ENCODE measurements at regions not wholly inside any gene's neighbourhood (a gene's known extent, or its start where the extent isn't known, plus 50 kb on each side); places are given as distances from the start of the nearest gene placed in this dataset.
"Not testable (repeated sequence)": the region's sequence is repeated elsewhere in the genome, so short reads cannot be mapped to it uniquely, and the experiment has no call there.

DNA sequence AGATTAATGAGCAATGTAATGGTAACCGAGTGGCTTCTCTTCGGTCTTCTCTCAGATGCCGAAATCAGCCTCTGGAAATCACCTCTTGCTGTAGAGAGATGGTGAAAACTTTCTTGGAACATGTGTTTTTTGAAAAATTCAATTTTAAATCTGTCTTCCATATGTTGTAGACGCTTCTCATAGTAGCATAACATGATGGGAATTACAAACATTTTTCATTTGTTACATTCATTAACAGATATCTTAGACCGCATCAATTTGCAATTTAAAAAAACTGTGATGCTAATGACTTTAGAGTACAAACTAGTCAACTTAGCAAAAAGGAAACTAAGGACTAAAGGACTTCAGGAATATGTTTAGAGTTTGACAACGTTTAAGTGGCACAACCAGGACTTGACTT lies 275.2 kb downstream of the ASXL3 start:
- no peak for DNase-seq

- DNase-seq: no peak
Observed at GRCh38 chr18:33851546-33852078, 273.6 kb downstream of the ASXL3 start.

DNA sequence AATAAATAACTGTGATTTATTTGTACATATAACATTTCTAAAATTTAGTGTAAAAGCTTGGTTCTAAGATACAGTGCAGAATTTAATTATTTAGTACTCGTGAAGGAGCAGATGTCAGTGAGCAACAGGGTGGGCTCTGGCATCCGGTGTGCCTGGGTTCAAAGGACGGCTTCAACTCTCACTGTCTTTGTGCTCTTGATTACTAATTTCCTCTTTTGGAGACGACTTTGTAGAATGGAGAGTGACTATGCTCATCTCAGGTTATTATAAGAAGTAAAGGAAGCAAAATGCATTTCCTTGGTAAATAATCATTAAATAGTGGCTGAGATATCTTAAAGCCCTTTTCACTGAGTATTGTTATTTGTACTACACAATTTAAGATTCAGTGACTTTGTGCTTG lies 271.7 kb downstream of the ASXL3 start:
- DNase-seq: no peak

DNA sequence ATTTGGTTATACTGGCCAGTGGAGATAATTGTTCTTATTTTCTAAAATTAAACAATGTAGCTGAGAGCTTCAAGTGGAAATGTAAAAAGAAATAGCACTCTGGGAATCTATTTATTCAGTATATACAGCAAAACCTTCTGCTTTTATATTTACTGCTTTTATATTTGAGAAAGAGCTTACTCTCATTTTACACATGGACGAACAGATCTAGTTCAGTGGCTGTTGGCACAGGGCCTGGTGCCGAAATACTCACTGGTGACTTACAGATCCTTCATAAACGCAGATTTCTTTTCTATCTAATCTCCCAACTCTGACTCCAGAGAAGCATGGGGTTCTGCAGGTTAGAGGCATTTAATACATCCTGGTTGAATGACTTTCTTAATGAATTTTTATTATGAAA lies 266.2 kb downstream of the ASXL3 start:
- DNase-seq: no peak

GRCh38 chr18:33841221-33841967 lies 263.4 kb downstream of the ASXL3 start:
- DNase-seq: no peak

GRCh38 chr18:33840212-33840593 lies 262.2 kb downstream of the ASXL3 start:
- DNase-seq: no peak

- no peak for DNase-seq
Observed at GRCh38 chr18:33839452-33840211, 261.6 kb downstream of the ASXL3 start.

DNA sequence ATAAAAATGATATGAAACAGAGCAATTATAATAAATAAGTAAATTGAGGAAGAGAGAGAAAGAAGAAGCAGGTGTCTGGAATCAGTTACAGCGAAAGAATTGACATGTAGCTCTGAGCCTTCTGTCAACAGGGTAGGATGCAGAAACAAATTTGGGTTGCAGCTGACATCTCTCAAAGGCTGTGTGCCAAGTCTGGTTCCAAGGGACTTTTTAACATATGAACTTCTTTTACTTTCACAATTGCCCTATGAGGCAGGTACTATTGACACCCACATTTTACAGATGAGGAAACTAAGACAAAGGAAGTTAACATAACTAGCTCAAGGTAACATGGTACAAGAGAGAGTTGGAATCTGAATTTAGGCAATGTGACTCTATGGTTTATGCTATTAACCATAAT lies 260.0 kb downstream of the ASXL3 start:
- no peak for DNase-seq

DNA sequence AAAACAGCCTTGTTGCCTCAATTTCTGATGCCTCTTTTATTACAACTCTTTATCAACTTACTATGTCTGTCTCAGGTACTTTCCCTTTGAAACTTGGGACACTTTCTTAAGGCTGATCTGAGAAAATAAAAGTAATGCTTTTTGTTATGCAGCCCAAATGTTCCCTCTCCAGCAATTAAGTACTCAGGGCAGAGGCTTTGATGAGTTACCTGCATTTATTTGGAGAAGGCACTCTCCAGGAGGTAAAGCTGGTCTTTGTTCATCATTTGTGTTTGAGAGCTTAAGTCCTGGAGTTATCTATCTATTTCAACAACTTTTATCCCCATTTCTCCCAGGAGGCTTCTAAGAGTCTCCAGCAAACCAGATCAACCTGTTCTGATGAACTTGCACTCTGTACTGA lies 259.2 kb downstream of the ASXL3 start:
- DNase-seq: no peak

DNA sequence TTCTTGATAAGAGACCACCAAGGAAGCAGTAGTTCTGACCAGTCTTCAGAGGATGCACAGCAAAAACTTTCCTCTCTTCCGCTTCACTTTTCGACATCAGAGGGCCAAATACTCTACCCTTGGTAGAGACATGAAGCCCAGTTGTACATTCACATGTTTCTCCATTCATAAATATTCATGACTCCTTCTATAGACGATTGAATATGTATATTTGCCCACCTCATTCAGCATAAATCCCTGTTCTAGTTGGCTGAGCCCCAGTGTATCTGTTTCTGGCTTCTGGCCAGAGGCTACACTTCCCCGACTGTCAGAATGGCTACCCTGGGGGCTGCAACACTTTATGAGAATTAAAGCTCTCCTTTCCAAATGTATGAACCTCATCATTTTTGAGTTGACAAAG lies 258.5 kb downstream of the ASXL3 start:
- no peak for DNase-seq

GRCh38 chr18:33835419-33835818 lies 257.4 kb downstream of the ASXL3 start:
- DNase-seq: no peak

GRCh38 chr18:33833842-33834241 lies 255.8 kb downstream of the ASXL3 start:
- DNase-seq: no peak

- DNase-seq: no peak
Observed at GRCh38 chr18:33831424-33831823, 253.4 kb downstream of the ASXL3 start.

- no peak for DNase-seq
Observed at GRCh38 chr18:33830213-33830612, 252.2 kb downstream of the ASXL3 start.

GRCh38 chr18:33828949-33829348 lies 250.9 kb downstream of the ASXL3 start:
- DNase-seq: no peak

GRCh38 chr18:33826151-33826550 lies 248.1 kb downstream of the ASXL3 start:
- no peak for DNase-seq

- no peak for DNase-seq
Observed at GRCh38 chr18:33821503-33821902, 243.5 kb downstream of the ASXL3 start.

DNA sequence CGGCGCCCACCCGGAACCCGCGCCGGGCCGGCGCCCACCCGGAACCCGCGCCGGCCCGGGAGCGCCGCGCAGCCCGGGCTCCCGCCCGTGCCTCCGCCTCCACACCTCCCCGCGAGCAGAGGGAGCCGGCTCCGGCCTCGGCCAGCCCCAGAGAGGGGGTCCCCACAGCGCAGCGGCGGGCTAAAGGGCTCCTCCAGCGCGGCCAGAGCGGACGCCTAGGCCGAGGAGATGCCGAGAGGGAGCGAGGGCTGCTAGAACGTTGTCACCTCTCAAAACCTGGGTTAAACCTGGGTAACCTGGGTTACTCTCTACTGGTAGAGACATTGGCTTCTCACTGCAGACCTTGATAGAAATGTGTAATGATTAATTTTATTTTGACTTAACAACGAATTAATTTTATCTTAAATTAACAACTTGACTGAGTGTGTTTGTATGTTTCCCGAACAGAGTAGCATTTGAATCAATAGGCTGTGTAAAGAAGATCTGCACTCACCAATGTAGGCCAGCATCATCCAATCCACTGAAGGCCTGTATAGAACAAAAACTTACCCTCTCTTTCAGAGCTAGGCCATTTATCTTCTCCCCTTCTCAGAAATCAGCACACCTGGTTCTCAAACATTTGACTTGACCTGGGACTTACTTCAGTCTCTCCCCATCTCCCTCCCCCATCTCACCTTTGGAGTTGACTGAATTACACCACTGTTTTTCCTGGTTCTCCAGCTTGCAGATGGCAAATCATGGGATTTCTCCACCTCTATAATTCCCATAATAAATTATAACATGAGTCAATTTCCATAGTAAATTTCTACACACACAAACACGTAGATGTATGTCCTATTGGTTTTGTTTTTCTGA lies 242.7 kb downstream of the ASXL3 start:
- no peak for DNase-seq

- DNase-seq: not testable (repeated sequence)
Observed at GRCh38 chr18:33819692-33820343, 241.8 kb downstream of the ASXL3 start.

DNA sequence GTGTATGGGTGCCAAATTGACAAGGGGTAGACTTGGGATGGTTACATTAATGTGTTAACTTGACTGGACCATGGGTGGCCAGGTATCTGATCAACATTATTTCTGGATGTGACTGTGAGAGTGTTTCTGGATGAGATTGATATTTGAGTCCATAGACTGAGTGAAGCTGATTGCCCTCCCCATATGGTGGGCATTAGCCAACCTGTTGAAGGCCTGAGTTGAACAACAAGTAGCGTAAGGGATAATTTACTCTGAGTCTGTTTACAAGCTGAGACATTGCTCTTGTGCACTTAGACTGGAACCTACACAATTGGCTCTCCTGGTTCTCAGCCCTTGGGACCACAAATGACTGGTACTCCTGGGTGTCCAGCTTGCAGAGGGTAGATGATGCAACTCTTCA lies 240.1 kb downstream of the ASXL3 start:
- no peak for DNase-seq

GRCh38 chr18:33817096-33817495 lies 239.1 kb downstream of the ASXL3 start:
- DNase-seq: no peak

- DNase-seq: no peak
Observed at GRCh38 chr18:33814546-33814945, 236.5 kb downstream of the ASXL3 start.

DNA sequence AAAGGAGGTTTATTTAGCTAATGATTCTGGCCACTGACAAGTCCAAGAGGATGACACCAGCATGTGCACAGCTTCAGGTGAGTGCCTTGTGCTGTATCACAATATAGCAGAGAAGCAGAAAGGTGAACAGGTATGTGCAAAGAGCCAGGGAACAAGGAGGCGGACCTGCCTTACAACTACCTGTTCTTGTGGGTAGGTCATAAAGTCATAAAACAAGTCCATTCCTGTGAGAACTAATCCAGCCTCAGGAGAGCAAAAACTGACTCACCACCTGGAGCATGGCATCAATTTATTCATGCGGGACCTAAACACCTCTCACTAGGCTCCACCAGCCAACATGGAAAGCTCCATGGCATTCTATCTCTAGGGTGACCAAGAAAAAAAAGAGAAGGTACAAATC lies 234.2 kb downstream of the ASXL3 start:
- no peak for DNase-seq

Data from stimulated activated CD4-positive, alpha-beta T cell treated with anti-CD3 and anti-CD28 coated beads, Interleukin-4, amount 100 ng/mL, for 24 hours (primary cell).